Middle frontal gyrus (tissue), 1 donor: ENCODE measurements at regions not wholly inside any gene's neighbourhood (a gene's known extent, or its start where the extent isn't known, plus 50 kb on each side); places are given as distances from the start of the nearest gene placed in this dataset.
"Not testable (repeated sequence)": the region's sequence is repeated elsewhere in the genome, so short reads cannot be mapped to it uniquely, and the experiment has no call there.

Experiments
- DNase-seq: peaks from one replicate; pipeline ENCODE4 v3.0.0-alpha.2; 2015; ENCODE audit warnings: low spot score; ENCODE audit errors: extremely low spot score

- DNase-seq = no peak
Observed at GRCh38 chr17:70320673-70321345, 151.5 kb downstream of the KCNJ2 start.

GRCh38 chr17:70321352-70321751 lies 152.0 kb downstream of the KCNJ2 start:
- no peak for DNase-seq

- DNase-seq = no peak
Observed at GRCh38 chr17:70323269-70323668, 153.9 kb downstream of the KCNJ2 start.

GRCh38 chr17:70324031-70324430 lies 154.7 kb downstream of the KCNJ2 start:
- DNase-seq = no peak

GRCh38 chr17:70327279-70327678 lies 157.9 kb downstream of the KCNJ2 start:
- DNase-seq = no peak

GRCh38 chr17:70327723-70328122 lies 158.4 kb downstream of the KCNJ2 start:
- no peak for DNase-seq

GRCh38 chr17:70329721-70330120 lies 160.4 kb downstream of the KCNJ2 start:
- no peak for DNase-seq

GRCh38 chr17:70331066-70331465 lies 161.7 kb downstream of the KCNJ2 start:
- not testable (repeated sequence) for DNase-seq

GRCh38 chr17:70332356-70333210 lies 163.3 kb downstream of the KCNJ2 start:
- no peak for DNase-seq

- no peak for DNase-seq
Observed at GRCh38 chr17:70336411-70336810, 167.1 kb downstream of the KCNJ2 start.

- DNase-seq = no peak
Observed at GRCh38 chr17:70338946-70339354, 169.6 kb downstream of the KCNJ2 start.

- no peak for DNase-seq
Observed at GRCh38 chr17:70343114-70343513, 173.8 kb downstream of the KCNJ2 start.

GRCh38 chr17:70344386-70345060 lies 175.2 kb downstream of the KCNJ2 start:
- DNase-seq = no peak

- no peak for DNase-seq
Observed at GRCh38 chr17:70345061-70345460, 175.7 kb downstream of the KCNJ2 start.

- DNase-seq = no peak
Observed at GRCh38 chr17:70352834-70353233, 183.5 kb downstream of the KCNJ2 start.

- no peak for DNase-seq
Observed at GRCh38 chr17:70353408-70354092, 184.2 kb downstream of the KCNJ2 start.

- DNase-seq = no peak
Observed at GRCh38 chr17:70355185-70355584, 185.9 kb downstream of the KCNJ2 start.

GRCh38 chr17:70357190-70357589 lies 187.9 kb downstream of the KCNJ2 start:
- no peak for DNase-seq

- no peak for DNase-seq
Observed at GRCh38 chr17:70365091-70365583, 195.8 kb downstream of the KCNJ2 start.

GRCh38 chr17:70366386-70366785 lies 197.1 kb downstream of the KCNJ2 start:
- no peak for DNase-seq

- no peak for DNase-seq
Observed at GRCh38 chr17:70368011-70368410, 198.7 kb downstream of the KCNJ2 start.
